HCEC 1CT (cell line): ENCODE measurements at regions not wholly inside any gene's neighbourhood (a gene's known extent, or its start where the extent isn't known, plus 50 kb on each side); places are given as distances from the start of the nearest gene placed in this dataset.

ENCODE experiments used
- DNase-seq: peaks from one replicate; pipeline ENCODE4 v3.0.0-alpha.2; 2017

DNA sequence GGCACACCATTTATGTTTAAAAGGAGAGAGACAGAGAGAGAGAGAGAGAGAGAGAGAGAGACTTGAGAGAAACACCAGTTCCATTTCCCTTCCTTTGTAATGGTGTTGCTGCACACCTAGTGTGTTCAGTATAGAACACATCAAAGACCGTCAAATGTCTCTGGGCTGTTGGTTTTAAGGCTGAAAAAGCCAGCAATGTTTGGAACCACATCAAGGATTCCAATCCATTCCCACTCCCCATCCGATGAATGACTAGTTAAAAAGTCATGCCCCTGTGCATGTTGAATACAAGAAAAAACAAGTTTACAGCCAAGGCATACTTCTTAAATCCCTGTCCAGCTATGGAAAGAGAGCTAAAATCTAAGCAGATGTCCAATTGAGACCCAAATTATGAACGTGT, 83.0 kb upstream of the IFNE start:
- no peak for DNase-seq

DNA sequence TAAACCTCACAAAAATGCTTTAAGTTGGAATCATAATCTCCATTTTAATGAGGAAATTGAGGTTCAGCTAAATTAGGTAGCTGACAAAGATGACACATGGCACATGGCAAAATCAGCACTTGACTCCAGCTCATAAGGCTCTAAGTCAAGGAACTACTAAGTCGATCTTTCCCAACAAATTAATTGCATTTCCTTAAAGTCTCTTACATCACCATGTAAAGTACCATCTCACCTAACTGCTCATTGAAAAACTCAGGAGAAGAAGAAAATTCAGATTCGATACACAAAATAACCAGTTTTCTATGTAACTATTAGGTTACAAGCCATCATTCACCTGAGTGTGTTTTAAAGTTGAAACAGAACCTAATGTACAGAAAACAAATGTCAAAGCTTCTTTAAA, 85.8 kb upstream of the IFNE start:
- no peak for DNase-seq

DNA sequence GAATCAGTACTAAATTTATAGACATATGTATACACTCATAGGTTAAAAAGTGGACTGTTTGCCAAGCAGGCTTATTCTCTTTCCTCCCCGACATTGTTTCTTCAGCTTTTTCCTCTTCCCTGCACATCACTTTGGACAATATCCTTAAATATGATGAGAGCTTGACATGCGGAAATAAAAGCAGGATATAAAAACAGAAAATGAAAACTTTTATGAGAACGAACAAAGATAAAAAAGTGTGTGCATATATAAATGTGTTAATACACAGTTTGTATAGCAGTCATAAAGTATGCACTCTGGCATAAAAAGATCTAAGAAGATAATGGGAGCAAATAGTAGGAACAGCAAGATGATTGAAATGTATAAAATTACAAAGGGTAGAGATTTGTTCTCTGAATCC, 86.4 kb upstream of the IFNE start:
- no peak for DNase-seq

DNA sequence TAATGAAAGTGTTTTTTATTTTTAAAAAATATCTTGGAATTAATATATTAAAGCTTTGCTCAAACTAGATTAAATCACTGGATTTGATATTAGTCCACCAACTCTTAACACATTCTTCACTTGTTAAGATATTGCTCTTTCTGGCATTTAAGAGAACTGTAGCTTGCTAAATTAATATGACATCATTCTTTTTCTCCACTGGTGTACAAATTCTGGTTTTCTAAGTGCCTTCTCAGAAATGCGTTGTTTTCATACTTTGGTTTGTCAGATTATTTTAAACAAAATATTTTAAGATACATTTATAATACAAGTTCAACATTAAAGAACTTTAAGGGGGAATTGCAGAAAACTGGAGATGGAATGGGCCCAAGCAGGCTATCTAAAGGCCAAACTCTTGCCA, 87.6 kb upstream of the IFNE start:
- DNase-seq: no peak

DNA sequence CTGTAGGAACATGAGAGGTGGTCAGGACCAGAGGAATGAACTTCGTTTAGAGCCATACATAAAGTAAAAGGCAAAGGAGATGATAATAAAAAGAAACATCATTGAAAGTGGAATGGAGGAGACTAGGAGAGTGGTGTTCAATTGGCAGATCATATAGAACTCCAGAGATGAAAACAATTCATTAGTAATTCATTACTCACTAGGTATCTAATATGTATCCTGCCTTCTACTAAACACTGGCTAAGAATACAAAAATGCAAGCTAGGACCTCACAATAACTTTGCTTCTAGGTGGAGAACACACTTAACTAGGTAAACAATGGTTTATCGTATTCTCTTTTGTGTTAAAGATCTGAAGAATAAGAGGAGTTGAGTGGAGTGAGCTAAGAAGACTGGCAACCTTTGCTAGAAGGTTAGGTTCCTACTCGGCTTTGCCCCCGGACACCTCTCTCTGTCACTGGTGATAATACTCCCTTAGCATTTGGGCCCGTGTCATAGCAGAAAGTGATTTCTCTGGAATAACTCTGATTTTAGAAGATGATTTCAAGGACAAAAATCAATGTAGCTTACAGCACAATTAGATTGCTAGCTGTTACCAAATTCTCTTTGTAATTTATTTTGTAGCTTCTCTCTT, 88.6 kb upstream of the IFNE start:
- peak; percentile 56 for DNase-seq

DNA sequence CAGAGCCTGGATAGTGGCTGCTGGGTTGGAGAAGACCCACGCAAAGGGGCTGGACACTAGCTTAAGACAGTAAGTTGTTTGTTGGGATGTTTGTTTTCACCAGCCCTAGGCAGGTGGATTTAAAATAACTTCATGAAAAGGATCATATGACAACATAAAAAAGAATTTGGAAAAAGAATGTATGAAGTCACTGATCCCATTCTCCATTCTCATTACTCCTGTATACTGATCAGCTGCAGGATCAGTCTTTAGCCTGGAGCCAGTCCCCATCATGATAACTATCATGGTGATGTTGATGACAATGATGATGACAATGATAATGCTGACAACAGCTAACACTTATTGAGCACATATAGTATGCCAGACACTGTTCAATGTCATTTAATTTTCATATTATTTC, 92.1 kb upstream of the IFNE start:
- DNase-seq: no peak

DNA sequence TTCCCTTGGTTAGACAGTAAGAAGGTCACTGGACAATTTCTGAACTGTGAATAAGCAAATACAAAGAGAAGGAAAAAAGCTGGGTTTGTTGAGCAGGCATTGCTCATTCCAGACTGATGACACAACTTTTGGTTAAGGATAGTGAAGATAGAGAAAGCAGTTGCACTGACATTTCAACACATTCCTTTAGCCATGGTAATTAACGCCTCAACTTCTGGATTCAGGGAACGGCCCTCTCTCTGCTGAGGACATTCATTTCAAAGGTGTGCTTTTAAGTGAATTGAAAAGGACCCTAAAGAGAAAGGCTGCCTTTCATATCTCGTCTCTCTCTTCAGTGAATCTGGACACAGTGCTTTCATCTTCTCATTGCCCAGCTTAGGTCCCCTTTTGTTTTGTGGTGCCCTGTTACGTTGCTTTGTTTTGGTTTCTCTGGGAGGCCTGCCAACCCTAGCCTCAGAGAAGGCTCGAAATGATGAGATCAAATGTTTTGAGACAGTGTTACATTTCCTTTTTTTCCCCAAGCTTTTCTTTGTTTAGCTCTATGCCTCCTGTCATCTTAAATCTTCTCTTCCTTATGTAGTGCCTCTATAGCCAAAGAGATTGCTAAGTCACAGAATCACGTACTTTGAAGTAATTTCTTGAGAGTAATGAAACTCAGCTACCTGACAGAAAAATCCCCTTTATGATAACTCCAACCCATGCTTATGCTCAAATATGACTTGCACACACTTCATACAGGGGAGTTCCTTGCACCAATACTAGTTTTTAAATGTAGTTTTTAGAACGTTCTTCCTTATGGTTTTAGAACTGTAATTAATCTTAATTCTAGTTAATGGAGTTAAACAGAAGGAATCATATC, 94.4 kb upstream of the IFNE start:
- DNase-seq: peak; percentile 90

DNA sequence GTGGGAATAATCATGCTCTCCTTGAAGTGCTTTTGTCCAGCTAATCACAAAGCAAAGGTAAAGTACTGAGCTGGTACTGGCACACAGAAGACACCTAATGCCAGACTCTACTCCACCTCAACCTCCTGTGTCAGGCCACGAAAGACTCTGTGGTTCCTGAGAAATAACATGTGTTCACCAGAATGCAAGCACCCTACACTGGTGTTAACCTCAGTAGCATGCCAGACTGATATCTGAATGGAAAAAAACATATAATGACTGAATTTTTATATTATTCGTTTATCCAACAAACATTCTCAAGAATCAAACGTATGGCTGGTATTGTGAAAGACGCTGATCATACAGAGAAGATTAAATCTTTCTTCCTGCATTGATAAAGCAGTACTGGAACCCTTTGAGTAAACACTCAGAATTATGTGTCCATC, 97.1 kb upstream of the IFNE start:
- DNase-seq: no peak

DNA sequence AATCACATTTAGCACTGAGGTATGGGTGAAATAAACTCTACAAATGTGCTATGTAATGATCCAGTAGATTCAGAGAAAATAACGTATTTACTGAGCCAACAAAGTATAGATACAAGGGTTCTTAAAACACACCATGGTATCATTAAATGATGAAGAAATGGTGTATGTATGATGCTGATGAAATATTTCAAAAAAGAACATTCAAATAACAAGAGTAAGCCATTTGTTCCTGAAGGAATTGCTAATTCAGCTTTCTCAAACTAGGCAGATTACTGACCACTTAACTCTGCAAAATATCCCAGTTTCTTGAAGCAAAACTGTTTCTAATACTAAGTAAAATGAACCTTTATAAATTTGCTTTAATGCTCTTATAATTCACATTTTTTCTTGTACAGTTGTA, 97.6 kb upstream of the IFNE start:
- DNase-seq: no peak

DNA sequence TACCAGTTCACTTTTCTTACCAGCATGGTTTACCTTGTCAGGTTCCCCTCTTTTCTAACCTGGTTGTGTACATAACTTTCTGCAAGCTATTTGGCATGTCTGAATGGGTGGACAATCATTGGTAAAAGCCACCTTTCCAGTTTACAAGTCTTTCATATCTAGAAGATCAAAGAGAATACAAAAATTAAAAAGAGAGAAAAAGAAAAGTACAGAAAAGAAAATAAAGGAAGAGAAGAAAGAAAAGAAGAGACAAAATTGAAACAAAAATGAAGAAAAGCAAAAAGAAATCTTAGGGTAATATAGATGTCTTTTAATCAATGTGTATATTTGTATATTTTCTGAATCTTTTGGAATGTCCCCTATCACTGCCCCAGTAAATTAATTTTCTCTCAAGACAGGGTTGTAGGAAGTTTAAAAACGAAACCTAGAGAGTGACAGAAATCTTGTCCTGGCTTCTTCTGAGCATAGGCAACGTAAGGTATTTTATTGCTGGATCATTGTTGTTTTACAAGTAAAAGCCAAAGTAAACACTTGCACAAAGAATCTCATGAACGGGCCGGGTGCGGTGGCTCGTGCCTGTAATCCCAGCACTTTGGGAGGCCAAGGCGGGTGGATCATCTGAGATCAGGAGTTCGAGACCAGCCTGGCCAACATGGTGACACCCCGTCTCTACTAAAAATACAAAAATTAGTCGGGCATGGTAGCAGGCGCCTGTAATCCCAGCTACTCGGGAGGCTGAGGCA, 98.7 kb upstream of the IFNE start:
- DNase-seq: no peak

DNA sequence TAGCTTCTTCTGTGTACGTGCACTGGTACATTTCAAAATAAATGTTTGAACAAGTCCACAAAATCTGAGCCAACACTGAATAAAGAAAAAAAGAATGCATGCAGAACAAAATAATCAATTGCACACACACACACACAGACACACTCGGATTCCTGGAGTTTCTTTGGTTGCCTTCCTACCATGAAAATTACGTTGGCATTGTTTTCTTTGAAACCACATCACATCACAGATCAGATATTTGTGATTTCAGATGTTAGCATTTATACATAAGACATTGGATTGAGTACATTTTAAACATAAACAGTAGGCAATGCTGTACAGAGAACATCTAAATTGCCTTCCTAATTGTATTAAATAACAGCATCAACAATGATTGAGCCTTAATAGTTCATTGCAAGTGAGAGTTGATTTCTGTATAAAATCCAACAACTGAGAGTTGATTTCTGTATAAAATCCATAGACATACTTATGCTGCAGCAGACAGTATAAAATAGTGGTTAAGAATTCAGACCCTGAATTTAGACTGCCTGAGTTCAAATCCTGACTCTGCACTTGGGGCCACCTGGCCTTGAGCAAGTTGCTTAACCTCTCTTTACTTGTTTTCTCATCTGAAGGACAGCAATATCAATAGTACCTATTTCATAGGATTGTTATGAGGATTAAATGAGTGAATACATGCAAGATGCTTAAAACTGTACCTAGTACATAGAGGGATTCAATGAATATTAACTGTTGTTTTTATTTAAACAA, 101.7 kb upstream of the IFNE start:
- no peak for DNase-seq

DNA sequence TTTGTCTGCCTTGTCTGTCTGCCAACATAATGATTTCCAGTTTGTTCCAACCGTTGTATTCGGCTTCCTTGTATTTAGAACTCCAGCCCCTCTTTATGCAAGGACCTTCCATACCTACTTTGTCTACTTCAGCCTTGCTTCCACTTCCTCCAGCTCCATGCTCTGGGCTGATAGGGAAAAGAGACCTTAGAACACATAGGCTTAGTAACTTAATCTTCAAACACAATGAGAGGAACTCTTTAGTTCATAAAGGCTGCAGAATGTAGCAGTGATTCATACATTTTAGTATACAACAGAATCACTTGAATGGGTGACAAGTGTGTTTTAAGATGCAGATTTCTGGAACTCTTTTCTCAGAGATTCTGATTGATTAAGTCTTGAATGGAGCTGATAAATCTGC, 102.8 kb upstream of the IFNE start:
- DNase-seq: no peak

DNA sequence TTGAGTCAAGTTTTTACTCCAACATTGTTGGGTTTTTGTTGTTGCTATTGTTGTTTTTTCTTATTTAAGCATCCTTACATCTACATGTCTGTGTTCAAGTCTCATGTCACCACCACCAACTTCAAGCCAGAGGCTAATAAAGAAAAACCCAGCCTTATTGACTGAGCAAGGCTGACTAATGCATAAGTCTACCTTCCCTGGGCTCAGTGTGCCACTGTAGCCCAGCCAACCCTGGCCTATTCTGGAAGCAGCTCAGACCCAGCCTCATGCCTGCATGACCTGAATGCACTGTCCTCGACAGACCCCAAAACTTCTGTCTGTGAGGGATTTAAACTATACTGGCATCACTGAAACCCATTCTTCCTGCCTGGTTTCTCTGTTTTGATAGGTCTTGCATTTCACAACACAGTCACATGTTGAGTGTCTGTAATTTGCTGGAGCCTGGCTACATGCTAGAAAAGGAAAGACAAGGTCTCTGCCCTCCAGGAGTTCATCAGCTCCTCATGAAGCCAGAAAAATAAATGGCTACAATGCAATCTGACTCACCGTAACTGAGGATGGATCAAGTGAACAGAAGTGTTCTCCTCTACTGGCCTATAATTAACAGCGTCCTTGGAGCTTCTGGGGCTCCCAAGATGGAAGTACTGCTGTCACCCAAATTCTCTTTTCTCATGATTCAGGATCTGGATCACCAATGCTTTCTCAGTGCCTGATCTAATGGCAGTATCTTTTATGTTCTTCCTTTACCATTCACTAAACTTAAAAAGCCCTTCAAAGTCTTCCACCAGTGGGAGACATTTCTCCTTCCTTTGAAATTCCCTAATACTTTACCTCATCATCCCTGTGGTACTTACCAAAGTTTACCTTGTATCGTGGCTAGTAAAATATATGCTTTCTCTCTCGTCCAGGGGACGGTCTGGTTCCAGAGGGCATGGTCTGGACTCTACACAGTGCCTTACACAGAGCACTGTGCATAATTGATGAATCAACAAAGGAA, 103.9 kb upstream of the IFNE start:
- DNase-seq: no peak

DNA sequence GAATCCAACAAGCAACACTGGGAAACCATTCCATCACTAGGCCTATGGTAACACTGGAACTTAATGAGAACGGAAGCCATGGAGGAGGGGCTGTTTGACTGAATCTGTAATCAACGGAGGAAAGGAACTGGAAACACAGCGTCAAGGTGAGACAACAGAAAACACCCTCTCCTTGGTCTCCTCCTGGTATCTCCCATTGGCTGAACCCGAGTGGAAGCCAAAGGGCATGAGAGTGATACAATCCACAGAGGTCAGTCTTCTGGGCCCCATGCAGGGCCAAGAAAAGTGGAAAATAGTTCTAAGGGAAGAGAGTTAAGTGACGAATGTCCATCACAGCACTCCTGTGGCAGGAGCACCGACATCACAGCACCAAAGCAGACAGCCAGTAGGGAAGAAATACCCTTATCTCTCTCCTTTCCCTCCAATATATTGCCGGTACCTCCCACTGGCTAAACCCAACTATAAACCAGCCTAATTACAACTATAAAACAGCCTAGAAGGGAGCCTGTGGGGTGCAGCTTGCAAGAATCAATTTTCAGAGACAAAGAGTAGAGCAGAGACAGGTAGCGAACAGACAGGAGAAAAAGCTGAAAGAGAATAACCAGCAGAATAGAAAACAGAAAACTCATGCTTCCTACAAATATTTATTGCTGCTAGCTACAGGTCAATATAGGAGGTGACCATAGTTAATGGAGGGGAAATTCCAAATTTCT, 107.4 kb upstream of the IFNE start:
- no peak for DNase-seq

DNA sequence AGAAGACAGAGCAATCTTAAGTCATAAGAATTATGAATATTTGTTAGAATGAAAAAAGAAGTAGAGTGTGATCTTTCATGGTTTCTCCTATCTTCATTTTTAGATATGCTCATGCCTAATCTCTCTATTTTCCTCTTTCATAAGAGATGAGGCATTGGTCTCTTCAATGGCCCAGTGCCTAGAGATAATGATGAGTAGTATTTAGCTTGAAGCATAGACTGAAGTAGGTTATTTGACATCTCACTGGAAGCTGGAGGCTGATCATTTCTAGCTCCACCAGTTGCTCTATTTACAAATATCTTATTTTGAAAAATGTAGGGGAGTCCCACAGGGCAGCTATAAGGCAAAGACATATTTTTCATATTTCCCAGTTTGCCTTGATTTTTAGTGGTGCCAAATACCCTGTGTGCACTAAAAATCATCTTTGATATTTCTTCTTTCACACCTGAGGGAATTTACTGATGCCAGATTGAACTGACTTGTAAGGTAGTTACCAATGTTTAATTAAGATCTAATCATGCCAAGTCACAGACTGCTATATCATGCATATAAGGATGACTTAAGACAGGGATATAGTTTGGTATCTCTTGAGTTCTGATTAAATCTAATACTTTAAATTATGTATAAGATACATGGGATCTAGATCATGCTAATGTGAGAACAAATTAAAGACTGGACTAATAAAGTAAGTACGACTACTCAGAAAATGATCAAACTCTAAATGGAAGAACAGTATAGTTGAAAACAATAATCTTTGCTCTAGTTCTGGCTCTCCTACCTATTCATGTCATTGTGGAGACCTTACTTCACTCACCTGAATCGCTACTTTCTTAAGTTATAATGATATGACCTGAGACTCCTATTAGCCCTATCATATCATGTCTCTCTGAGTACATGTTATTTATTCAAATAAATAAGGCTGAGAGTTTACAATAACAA, 108.2 kb upstream of the IFNE start:
- no peak for DNase-seq

DNA sequence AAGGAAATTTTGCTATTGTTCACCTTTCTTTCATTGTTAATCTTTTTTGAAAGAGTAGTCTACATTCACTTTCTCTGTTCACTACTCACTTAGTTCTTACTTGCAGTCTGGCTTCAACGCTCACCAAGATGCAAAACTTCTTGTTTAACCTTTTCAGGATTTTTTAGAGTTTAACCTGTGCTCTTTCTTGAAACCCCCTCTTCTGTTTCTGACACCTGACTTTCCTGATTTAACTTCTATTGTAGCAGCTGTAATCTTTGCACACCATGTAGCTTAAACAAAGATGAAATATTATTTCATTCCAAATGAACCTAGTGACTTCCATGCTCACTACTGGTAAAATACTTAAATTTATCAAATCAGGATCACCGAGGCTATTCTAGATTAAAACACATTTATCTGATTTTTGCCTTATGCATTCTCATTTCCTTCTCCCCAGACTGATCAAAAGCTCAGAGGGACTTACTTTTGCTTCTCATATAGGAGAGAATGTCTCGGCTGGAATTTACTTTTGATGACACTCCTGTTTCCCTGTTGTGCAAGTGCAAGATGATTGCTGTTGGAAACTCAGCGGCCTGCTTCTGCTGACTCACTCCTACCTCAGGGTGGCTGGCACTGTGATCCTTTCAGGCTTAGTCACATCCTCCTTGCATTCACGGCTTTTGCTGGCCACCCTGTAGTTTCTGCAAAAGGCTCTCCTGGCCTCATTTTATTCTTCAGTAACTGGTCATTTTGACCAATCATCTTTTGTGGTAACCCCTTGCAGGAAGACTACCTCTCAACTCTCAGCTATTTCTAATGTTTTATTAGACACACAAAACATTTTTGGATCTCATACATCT, 109.3 kb upstream of the IFNE start:
- peak; percentile 99 for DNase-seq

DNA sequence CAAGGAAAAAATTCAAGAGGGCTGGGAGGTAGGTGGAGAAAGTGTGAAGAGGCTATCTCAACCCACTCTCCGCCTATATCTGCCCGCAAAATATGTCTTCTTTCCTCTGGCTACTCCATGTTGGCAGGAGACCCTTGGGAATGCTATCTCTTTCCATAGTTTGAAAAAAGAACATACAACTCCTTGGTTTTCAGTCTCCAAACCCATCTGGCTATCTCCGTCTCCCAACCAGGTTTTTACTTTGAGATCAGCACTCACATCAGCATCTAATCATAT, 109.9 kb upstream of the IFNE start:
- no peak for DNase-seq

DNA sequence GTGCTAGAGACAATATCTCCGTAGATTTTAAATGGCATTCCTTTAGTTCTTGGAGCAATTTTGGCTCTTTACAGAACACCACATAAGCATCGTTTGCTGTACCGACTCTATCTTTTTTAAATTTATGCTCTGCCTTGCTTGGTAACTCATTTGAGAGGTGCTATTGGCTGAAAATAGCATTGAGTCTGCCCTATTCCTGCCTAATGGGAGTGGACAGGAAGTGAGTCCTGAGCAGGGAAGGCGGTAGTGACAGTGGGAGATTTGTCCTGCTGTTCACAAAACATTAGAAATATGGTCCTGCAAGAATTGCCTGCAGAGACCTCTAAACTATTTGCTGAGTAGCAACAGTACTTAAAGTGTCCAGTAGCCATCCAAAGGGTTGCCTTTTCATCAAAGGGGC, 115.2 kb upstream of the IFNE start:
- no peak for DNase-seq

DNA sequence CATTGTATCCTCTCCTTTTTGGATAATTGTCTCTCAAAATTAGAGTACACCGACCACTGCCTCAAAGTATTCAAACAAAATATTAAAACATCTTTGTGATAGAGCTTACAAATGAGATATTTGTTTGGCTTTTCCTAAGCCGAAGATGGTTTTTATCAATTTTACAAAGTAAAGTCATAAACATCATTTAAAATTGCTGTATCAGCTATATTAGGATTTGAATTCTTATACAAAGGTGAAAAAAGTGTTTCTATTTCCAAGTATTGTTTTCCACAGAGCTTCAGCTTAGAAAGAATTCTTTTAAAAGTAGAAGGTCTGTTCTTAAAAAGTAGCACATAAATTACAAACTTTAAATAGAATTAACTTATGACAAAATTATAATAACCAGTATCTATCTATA, 116.6 kb upstream of the IFNE start:
- DNase-seq: no peak
